Fibroblast of skin of right biceps (primary cell): ENCODE measurements at regions not wholly inside any gene's neighbourhood (a gene's known extent, or its start where the extent isn't known, plus 50 kb on each side); places are given as distances from the start of the nearest gene placed in this dataset.
"Not testable (repeated sequence)": the region's sequence is repeated elsewhere in the genome, so short reads cannot be mapped to it uniquely, and the experiment has no call there.

Experiments used
- DNase-seq: peaks from one replicate; pipeline ENCODE4 v3.0.0-alpha.2; 2013

DNA sequence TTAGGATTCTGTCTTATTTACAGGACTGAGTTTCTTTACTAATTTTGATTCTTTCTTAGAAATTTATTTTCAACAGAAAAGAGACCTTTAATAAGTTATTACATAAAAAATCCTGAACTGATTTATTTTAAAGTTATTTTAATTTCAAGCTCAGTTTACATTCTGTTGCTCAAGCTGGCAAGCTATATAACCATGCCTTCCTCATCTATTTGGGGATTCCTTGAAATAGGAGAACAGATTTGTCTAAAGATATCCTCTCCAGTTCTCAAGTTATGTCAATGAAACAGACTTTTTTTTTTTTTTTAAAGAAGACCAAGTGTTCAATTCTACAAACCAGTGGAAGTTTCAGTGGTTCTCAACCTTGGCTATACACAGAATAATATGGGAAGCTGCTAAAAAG is 103.3 kb upstream of the TRHDE start:
- DNase-seq = no peak

DNA sequence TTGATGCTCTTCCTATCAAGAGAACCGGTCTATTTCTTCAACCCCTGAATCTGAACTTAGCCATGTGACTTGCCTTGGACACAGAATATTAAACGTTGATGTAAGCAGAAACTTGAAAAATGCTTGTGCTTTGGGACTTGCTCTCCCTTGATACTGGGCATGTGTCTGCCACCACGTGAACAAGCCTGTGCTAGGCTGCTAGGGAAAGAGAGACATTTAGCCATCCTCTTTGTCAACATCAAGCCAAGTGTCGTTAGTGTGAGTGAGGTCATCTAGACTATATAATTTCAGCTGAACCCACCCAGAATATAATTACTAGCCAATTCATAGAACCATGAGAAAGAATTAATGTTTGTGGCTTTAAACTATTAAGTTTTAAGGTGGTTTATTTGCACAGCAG is 98.2 kb upstream of the TRHDE start:
- DNase-seq = no peak

DNA sequence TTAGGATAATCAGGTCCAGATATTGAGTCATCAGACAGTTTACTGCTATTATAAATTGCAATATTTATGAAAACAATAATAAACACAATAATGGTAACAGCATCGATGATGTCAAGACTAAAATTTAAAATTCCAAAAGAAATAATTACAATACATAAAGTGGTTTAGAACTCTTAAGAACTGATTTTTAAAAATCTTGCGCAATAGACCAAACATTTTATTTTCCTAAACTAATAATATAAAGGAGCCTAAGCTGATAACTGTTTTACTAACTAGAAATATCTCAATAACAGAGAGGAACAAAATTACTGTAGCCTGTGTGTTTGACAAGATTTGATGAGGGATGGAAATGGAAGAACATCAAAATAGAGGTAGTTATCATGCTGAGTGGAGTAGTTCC is 93.9 kb upstream of the TRHDE start:
- DNase-seq = no peak

DNA sequence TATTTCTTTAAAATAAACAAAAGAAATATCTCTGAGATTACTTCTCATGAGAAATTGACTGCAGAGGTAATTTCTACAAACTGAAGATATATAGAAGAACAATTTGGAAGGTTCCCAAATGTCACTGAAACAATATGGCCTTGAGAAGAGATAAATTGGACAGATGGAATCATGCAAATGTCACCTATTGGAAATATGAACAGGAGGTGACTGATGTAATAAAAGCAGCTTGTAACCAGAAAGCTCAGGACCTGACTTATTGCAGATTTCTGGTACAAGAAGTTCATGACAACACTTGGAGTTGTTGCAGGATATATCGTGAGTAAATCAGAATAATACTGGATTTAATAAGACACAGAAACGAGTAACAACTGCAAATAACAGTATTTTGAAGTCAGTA is 93.3 kb upstream of the TRHDE start:
- no peak for DNase-seq

DNA sequence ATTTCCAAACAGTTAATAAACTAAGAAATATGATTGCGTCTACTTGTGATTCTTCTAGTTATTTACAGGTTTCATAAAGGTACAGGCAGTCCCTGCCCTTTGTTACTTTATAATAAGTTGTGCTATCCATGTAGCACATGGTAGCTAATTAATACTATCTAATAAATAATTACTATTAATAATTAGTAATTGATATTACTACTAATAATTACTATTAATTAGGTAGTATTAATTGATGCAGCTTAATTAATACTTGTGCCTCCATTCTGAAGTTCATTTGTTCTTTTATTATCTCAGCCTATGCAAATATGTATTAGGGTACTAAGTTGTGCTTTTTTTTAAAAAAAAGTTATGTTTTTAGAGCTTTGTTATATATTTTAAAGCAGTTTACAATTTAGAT is 92.3 kb upstream of the TRHDE start:
- no peak for DNase-seq

DNA sequence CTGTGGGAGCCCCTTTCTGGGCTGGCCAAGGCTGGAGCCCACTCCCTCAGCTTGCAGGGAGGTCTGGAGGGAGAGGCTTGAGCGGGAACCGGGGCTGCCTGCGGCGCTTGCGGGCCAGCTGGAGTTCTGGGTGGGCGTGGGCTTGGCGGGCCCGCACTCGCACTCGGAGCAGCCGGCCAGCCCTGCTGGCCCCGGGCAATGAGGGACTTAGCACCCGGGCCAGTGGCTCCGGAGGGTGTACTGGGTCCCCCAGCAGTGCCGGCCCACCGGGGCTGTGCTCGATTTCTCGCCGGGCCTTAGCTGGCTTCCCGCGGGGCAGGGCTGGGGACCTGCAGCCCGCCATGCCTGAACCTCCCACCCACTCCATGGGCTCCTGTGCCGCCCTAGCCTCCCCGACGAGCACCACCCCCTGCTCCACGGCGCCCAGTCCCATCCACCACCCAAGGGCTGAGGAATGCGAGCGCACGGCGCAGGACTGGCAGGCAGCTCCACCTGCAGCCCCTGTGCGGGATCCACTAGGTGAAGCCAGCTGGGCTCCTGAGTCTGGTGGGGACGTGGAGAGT is 87.1 kb upstream of the TRHDE start:
- not testable (repeated sequence) for DNase-seq

DNA sequence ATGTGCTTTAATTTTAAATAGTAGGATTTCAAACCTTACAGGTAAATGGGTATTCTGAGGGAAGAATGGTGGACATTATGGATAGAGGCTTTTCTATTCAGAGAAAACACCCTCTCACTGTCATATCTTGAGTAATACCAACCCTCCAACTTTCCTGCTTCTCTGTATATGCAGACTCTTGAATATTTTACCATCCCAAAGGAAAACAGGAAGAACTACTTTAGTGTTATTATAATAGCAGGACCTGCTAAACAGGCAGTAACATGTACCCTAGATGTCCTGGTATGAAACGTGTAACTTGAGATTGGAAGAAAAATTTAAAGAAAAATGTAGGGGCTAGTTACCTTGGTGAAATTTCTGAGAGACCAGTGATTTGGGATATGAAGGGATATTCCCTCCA is 82.9 kb upstream of the TRHDE start:
- DNase-seq = no peak

DNA sequence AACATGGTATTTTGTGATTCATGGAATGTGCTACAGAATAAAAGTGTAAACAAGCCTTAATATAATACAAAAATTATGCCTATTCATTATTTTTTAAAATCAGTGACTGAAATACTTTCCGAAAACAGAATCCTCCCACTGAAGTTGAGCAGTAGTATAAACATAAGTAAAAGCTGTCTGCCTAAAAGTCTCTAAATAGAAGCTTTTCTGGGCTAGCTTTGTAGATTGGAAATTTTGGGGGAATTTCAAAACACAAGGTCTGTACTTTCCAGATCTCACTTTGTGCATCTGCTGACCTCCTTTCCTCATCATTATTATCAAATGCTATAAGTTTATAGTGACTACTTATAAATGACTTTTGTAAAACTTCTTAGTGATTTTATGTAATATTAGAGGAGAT is 80.4 kb upstream of the TRHDE start:
- DNase-seq = no peak

DNA sequence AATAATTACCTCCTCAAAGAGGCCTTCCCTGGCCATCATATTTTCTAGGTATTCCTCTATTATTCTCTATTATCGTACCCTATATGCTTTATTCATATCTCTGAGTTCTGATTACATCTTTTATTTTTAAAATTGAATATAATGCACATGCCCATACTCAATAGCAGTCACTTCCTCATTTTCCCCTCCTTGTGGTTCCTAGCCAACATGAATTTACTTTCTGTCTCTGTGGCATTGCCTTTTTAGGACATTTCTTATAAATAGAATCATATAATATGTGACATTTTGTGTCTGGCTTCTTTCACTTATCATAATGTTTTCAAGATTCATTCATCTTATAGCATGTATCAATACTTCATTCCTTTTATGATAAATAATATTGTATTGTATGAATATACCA is 74.4 kb upstream of the TRHDE start:
- DNase-seq = no peak

DNA sequence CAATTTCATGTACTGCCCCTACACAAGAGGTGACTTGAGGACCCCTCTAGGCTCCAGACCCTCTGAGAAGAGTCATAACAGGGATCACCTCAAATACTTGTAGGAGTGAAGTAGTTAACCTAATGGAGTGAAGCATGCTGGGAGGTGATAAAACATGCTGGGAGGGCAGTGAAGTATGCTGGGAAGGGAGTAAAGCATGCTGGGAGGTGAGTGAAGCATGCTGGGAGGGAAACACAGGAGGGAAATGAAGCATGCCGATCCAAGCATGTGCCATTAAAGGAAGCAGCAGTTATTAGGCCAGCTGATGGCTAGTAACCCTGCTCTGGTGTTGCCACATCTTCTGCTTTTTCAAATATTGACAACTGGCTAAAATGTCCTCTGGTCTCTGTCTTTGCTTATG is 70.7 kb upstream of the TRHDE start:
- no peak for DNase-seq

DNA sequence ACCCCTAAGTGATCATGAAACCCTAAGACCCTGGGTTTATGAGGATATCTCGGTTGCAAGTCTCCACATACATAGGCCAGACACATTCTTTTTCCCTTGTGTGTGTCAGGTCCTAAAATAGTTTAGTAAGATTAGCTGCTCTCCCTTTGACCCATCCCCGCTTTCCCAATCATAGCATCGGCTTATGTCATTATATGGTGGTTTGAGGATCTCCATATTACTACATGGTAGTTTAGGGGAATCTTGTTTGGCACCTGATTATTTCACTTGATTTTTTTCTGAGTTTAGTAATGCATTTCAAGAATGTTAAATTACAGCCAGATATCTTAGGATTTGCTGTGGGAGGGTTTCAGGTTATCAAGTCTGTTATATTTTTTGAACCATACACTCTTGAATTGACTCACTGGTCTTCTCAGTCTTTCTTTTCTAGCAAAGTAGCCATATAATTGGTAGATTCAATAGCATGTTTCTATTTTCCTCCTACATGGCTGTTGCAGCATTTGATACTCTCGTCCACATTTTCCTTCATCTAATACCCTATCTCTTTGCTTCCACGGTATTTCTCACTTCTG is 68.3 kb upstream of the TRHDE start:
- no peak for DNase-seq

DNA sequence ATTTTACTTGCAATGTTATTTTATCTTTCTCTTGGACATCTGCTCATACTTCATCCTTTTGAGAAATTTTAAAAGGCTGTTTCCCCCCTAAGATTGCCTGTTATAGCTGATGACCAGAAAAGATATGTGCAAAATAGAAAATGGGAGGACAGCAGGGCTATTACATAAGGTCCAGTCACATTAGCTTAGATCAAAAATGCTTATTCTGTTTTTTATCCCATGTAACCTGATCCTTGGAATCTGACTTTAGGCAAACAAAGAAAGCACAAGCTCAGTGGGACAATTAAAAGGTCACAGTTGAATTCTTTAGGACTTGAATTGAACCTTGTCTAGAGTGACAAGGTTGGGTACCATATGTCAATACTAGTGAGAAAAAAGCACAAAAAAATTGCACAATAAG is 65.1 kb upstream of the TRHDE start:
- DNase-seq = no peak

DNA sequence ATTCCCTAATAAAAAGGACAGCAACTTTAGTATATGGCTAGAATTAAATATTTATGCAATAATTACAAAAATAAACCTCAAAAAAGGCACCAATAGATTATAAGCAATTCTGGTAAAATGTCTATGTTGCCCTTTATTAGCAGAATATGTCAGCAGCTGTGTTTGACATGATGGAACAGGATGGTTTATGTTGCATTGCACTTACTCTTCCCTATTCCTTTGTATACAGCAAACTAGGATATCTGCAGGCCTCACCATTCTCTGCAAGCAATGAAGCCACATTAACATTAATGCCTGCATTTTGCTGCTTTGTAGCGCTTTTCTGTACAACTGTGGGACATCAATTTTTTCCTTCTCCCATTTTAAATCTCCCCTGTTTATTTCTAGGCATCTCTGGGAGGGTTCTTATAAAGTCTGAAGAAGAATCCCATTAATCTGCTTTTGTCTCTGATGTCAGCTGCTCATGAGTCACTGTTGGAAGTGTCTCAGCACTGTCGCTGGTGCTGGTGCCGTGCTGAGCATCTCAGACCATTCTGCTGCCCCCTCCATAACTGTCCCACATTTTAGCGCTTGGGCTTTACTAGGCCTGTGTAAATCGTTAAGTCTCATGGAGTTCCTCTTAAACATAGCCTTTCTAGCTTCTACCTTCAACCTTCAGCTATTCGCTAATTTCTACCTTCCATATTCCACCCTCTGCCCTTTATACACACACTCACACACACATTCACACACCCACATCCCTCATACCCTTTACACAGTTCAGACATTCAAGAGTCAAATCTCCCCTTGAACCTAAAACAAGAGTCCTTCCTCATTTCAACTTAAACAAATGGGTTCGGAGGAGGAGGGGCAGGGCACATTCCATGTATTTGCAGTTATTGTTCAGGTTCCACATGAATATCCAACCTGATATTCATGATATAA is 64.4 kb upstream of the TRHDE start:
- peak; percentile 8 for DNase-seq

DNA sequence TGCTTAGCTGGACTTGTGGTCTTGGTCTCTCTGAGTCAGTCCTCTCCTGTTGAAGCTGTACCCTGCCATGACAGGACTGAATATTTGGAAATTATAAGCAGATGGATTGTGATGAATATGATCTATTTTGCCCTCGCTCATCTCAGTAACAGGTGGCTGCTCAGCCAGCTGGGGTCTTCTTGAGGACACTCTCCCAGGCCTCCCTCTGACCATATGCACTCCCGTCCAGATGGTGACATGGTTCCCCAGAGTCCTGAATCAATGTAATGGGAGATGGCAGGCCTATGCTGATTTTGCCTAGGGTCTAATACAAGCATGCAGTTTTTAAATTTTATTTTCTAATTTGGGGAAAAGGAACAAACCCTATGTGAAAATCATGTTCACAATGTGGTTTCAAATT is 63.1 kb upstream of the TRHDE start:
- no peak for DNase-seq

DNA sequence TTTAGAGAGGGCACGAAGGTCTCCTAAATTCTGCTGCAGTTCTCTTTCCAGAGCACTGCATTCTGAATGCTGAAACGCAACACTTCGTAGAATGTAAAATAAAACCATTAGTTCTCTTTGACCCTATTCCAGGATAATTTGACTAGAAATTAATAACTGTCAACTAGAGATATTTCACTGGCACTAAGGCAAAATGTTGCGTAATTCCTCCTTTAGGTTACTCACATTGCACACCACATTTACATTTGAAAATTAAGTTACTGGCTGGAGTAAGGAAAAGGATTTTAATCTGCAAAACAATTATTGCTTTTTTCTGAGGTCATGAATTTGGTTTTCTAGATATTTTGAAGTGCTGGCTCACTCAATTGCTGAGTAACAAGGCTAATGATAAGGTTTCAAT is 58.0 kb upstream of the TRHDE start:
- DNase-seq = peak; percentile 33

DNA sequence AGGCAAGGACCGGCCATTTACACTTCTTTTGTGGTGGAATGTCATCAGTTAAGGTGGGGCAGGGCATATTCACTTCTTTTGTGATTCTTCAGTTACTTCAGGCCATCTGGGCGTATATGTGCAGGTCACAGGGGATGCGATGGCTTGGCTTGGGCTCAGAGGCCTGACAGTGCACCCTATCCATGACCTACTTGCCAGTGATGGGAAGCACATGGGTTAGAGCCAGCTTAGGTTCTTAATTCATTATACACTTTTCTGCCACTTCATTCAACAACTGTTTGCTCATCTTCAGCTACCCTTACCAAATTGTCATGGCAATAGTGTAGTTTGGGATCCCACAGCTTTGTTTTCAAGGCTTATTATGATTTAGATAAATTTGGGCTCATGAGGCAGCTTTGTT is 56.9 kb upstream of the TRHDE start:
- DNase-seq = not testable (repeated sequence)

DNA sequence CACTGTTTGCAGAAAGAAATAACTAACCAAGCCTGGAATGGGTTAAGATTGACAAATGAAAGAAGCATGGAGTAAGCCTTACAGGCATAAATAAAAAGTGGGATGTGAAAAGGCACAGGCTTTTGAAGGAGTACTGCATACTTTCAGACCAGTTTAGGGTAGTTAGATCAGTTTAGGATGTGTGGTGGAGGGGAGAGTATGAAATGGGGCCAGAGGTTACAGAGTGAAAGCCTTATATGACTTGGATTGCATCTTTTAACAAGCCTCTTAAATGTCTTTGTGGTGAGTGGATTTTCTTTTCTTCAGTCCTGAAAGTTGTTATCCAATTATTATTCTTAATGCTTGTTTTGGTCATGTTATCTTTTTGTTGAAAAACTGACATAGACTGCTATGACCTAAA is 52.2 kb upstream of the TRHDE start:
- no peak for DNase-seq
